SU-DHL-6 (cell line): ENCODE measurements at regions not wholly inside any gene's neighbourhood (a gene's known extent, or its start where the extent isn't known, plus 50 kb on each side); places are given as distances from the start of the nearest gene placed in this dataset.
"Not testable (repeated sequence)": the region's sequence is repeated elsewhere in the genome, so short reads cannot be mapped to it uniquely, and the experiment has no call there.

Source experiments
- EZH2phosphoT487 ChIP-seq: fragments of 200-600 bp; sonication (generic), shearing (Covaris generic); conservative IDR thresholded peaks from 2 replicates; pipeline ENCODE4 v1.6.1; 2018; ENCODE audit warnings: mild to moderate bottlenecking, antibody characterized with exemption, low read length, moderate library complexity, mixed read lengths
- TF ChIP-seq, protein P1 (sequence below): fragments of 200-600 bp; sonication (generic); IDR thresholded peaks from one replicate; pipeline ENCODE4 v1.5.1; 2017; ENCODE audit warnings: antibody characterized with exemption, mild to moderate bottlenecking, low read length, moderate library complexity; ENCODE audit not compliant: insufficient read depth, poor library complexity, severe bottlenecking

DNA sequence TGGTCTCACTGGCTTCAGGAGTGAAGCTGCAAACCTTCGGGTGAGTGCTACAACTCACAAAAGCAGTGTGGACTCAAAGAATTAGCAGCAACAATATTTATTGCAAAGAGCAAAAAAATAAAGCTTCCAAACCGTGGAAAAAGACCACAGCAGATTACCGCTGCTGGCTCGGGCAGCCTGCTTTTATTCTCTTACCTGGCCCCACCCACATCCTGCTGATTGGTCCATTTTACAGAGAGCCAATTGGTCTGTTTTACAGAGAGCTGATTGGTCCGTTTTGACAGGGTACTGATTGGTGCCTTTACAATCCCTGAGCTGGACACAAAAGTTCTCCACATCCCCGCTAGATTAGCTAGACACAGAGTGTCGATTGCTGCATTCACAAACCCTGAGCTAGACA is 51.5 kb upstream of the CDYL start:
- TF ChIP-seq EZH2phosphoT487, result not testable (repeated sequence)
- TF ChIP-seq, protein P1, sequence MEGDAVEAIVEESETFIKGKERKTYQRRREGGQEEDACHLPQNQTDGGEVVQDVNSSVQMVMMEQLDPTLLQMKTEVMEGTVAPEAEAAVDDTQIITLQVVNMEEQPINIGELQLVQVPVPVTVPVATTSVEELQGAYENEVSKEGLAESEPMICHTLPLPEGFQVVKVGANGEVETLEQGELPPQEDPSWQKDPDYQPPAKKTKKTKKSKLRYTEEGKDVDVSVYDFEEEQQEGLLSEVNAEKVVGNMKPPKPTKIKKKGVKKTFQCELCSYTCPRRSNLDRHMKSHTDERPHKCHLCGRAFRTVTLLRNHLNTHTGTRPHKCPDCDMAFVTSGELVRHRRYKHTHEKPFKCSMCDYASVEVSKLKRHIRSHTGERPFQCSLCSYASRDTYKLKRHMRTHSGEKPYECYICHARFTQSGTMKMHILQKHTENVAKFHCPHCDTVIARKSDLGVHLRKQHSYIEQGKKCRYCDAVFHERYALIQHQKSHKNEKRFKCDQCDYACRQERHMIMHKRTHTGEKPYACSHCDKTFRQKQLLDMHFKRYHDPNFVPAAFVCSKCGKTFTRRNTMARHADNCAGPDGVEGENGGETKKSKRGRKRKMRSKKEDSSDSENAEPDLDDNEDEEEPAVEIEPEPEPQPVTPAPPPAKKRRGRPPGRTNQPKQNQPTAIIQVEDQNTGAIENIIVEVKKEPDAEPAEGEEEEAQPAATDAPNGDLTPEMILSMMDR, result not testable (repeated sequence)
